ENCODE measurements at regions not wholly inside any gene's neighbourhood (a gene's known extent, or its start where the extent isn't known, plus 50 kb on each side); places are given as distances from the start of the nearest gene placed in this dataset.

DNA sequence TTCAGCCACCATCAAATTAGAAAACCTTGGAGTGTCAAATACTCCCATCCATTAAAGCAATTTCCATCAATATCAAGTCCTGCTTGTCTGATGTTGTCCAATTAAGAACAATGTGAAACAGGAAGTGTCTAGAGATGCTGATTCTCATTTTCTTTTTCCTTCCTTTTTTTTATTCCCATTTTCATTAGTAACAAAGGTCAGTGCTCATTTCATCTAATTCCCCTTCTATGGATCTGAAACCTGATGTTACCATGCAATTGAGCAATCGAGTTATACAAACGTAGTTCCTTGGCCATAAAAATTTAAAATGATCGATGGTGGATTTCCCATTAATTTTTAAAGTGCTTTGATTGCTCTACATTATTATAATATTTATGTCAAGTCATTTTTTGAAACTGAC is 330.6 kb upstream of the ZC3H12C start:
- no peaks in the 10 kb centered on the region for H3K36me3 ChIP-seq (ENCODE audit: control insufficient read depth in 2 of 2, extremely low read depth in 1 of 2, insufficient read depth in 2 of 2, low read length in 2 of 2)
- dilution Hi-C loops (cut with MboI; ENCODE audit: extremely low pct_ligation_motif_present, low sequenced_read_pairs): no loop called here
- H3K27ac ChIP-seq (ENCODE audit: control insufficient read depth, insufficient read depth, low read length): no peak overlapping the region
- H3K9me3 ChIP-seq (ENCODE audit: control insufficient read depth, low read depth, low read length): no peaks in the 10 kb centered on the region
- FAIRE-seq: no peak
- no peak overlapping the region for H3K4me3 ChIP-seq (ENCODE audit: control insufficient read depth in 2 of 3, extremely low read depth in 1 of 3, insufficient read depth in 2 of 3, low read depth in 1 of 3, low read length in 3 of 3)
- DNase-seq (ENCODE audit: low read depth, low spot score): no peak
- no peaks in the 10 kb centered on the region for H3K79me2 ChIP-seq (ENCODE audit: control insufficient read depth, insufficient read depth, low read length)
- H4K20me1 ChIP-seq (ENCODE audit: control insufficient read depth, extremely low read depth, insufficient read depth, low read length): no peaks in the 10 kb centered on the region
- no peaks in the 10 kb centered on the region for H3K27me3 ChIP-seq (ENCODE audit: control insufficient read depth, extremely low read depth, insufficient read depth, low read length)
- H3K9ac ChIP-seq (ENCODE audit: control insufficient read depth, extremely low read depth, insufficient read depth, low read length): no peak overlapping the region
- H2AFZ ChIP-seq (ENCODE audit: control insufficient read depth, low read length): no peak overlapping the region
- no peak for TF ChIP-seq EZH2 (IDR thresholded peaks at IDR 0.05; ENCODE audit: low read length)
- TF ChIP-seq, protein P1, sequence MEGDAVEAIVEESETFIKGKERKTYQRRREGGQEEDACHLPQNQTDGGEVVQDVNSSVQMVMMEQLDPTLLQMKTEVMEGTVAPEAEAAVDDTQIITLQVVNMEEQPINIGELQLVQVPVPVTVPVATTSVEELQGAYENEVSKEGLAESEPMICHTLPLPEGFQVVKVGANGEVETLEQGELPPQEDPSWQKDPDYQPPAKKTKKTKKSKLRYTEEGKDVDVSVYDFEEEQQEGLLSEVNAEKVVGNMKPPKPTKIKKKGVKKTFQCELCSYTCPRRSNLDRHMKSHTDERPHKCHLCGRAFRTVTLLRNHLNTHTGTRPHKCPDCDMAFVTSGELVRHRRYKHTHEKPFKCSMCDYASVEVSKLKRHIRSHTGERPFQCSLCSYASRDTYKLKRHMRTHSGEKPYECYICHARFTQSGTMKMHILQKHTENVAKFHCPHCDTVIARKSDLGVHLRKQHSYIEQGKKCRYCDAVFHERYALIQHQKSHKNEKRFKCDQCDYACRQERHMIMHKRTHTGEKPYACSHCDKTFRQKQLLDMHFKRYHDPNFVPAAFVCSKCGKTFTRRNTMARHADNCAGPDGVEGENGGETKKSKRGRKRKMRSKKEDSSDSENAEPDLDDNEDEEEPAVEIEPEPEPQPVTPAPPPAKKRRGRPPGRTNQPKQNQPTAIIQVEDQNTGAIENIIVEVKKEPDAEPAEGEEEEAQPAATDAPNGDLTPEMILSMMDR (optimal IDR thresholded peaks at IDR 0.05 in 1 of 3, IDR thresholded peaks at IDR 0.05 in 1 of 3, conservative IDR thresholded peaks at IDR 0.05 in 1 of 3; ENCODE audit: extremely low read depth in 1 of 3, insufficient read depth in 2 of 3, low read length in 3 of 3): no peak
- H3K4me2 ChIP-seq (ENCODE audit: control insufficient read depth, extremely low read depth, insufficient read depth, low read depth, low read length): no peak overlapping the region
- H3K4me1 ChIP-seq (ENCODE audit: control insufficient read depth, extremely low read depth, insufficient read depth, low read length): no peaks in the 10 kb centered on the region
- no peaks in the 10 kb centered on the region for H3K9me1 ChIP-seq (ENCODE audit: control insufficient read depth, extremely low read depth, insufficient read depth, low read length)

DNA sequence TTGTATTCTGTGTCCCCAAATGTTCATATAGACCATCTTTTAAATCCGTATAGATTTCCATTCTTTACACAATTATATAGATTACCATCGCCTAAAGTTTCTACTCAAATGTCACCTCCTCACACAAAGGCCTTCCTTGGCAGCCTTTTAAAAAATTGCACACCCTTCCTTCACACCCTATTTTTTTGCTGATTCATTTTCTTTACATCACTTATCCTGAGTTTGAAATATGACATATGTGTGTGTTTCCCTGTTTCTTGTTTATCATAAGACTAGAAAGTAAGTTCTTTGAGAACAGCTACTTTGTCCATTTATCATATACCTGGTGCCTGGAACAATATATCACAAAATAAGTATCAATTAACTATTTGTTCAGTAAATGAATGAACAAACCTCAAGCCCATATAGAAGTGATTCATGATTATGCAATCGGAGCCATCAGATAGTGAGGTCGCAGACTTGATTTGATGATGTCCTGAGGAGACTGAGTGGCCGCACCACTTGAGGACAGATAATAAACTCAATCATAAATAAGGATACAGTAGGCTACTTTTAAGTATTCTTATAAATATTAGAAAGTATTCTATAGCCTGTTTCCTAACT is 327.4 kb upstream of the ZC3H12C start:
- Histone ChIP-seq H3K9me3 (ENCODE audit: control insufficient read depth, low read depth, low read length) (no peaks in the 10 kb centered on the region), H3K27me3 (ENCODE audit: control insufficient read depth, extremely low read depth, insufficient read depth, low read length) (no peaks in the 10 kb centered on the region), H3K4me1 (ENCODE audit: control insufficient read depth, extremely low read depth, insufficient read depth, low read length) (no peaks in the 10 kb centered on the region), H2AFZ (ENCODE audit: control insufficient read depth, low read length) (no peak overlapping the region), H3K4me2 (ENCODE audit: control insufficient read depth, extremely low read depth, insufficient read depth, low read depth, low read length) (no peak overlapping the region), H3K36me3 (ENCODE audit: control insufficient read depth in 2 of 2, extremely low read depth in 1 of 2, insufficient read depth in 2 of 2, low read length in 2 of 2) (no peaks in the 10 kb centered on the region), H3K9me1 (ENCODE audit: control insufficient read depth, extremely low read depth, insufficient read depth, low read length) (no peaks in the 10 kb centered on the region), H3K27ac (ENCODE audit: control insufficient read depth, insufficient read depth, low read length) (no peak overlapping the region), H4K20me1 (ENCODE audit: control insufficient read depth, extremely low read depth, insufficient read depth, low read length) (no peaks in the 10 kb centered on the region), H3K79me2 (ENCODE audit: control insufficient read depth, insufficient read depth, low read length) (no peaks in the 10 kb centered on the region), H3K9ac (ENCODE audit: control insufficient read depth, extremely low read depth, insufficient read depth, low read length) (no peak overlapping the region), H3K4me3 (ENCODE audit: control insufficient read depth in 2 of 3, extremely low read depth in 1 of 3, insufficient read depth in 2 of 3, low read depth in 1 of 3, low read length in 3 of 3) (no peak overlapping the region)
- dilution Hi-C loops (cut with MboI; ENCODE audit: extremely low pct_ligation_motif_present, low sequenced_read_pairs): no loop called here
- FAIRE-seq (no peak), DNase-seq (ENCODE audit: low read depth, low spot score) (no peak)
- TF ChIP-seq, protein P1 (optimal IDR thresholded peaks at IDR 0.05 in 1 of 3, IDR thresholded peaks at IDR 0.05 in 1 of 3, conservative IDR thresholded peaks at IDR 0.05 in 1 of 3; ENCODE audit: extremely low read depth in 1 of 3, insufficient read depth in 2 of 3, low read length in 3 of 3): no peak
- TF ChIP-seq EZH2 (IDR thresholded peaks at IDR 0.05; ENCODE audit: low read length): no peak
